IPS-NIHi7 (cell line): ENCODE measurements at regions not wholly inside any gene's neighbourhood (a gene's known extent, or its start where the extent isn't known, plus 50 kb on each side); places are given as distances from the start of the nearest gene placed in this dataset.
"Not testable (repeated sequence)": the region's sequence is repeated elsewhere in the genome, so short reads cannot be mapped to it uniquely, and the experiment has no call there.

ENCODE experiments used
- DNase-seq: peaks from one replicate; pipeline ENCODE4 v3.0.0; 2012; ENCODE audit warnings: mixed read lengths; ENCODE audit errors: extremely low spot score

- DNase-seq = no peak
These were observed 110.9 kb downstream of the FHIP1A start for GRCh38 chr4:151519728-151520415.

DNA sequence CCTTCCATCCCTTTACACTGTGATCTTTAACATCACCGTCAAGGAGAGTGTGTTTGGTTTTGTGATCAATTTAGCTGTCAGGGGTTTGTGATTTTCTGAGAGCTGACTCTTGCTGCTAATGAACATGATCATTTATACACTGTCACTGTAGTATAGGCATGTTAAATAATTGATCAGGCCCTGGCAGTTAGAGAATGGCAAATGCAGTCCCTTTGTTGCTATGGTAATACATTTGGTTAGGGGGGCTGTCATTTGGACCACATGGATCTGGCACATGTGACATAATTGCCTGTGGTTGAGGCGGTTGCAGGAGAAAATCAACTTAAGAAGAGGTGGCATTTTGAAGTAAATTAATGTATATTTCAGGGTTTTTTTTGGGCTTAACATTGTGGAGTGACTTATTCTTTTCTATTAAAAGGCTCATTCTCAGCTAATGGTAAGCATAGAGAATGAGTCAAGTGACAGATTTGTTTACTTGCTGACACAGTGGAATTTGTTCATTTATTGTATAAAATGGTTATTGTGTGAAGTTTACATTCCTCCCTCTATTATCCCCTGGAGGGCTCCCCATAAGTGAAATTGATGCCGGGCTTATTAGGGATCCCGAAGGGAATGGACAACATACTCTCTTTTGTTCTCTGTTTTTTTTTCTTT, 114.0 kb downstream of the FHIP1A start:
- DNase-seq = no peak

- DNase-seq = peak; percentile 52
These were observed 115.6 kb downstream of the FHIP1A start for GRCh38 chr4:151524610-151525009.

- DNase-seq = not testable (repeated sequence)
These were observed 117.5 kb downstream of the FHIP1A start for GRCh38 chr4:151526489-151526888.

GRCh38 chr4:151527699-151528098, 118.7 kb downstream of the FHIP1A start:
- no peak for DNase-seq

GRCh38 chr4:151529187-151529586, 120.2 kb downstream of the FHIP1A start:
- DNase-seq = no peak

DNA sequence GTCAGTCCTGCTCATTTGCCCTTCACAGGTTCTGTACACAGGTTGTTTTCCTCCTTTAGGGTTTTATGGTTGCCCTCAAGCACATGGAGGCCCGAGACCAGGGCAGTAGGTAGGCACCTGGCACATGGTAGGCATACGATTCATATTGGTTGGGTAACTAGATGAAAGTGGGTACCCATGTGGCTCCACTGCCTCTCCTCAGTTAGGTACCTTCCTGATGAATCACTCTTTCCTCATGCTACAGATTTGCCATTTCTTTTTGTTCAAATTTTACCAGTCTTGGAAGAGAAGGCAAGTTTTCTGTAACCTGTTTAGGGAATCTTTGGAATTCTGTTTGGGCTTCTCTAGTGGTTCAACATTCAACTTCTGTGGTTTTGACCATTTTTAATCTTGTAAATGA, 121.3 kb downstream of the FHIP1A start:
- no peak for DNase-seq

GRCh38 chr4:151530783-151531182, 121.8 kb downstream of the FHIP1A start:
- DNase-seq = no peak

GRCh38 chr4:151532001-151532708, 123.2 kb downstream of the FHIP1A start:
- no peak for DNase-seq

DNA sequence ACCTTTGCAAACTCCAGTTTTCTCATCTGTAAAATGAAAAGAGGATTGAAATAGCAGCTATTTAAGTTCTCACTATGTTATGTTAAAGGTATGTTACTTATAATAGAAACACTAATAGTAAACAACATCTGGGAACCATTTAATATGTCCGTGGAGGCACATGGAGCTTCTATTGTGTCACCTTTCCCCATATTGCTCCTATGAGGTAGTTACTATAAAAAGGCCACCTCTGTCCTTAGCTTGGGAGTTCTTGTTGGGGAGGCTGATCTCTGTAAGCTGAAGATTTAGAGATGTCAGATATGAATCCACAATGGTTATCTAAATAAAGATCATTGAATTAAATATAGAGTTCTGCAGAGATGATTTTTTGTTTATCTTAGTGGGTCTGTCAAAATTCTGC, 125.2 kb downstream of the FHIP1A start:
- no peak for DNase-seq

DNA sequence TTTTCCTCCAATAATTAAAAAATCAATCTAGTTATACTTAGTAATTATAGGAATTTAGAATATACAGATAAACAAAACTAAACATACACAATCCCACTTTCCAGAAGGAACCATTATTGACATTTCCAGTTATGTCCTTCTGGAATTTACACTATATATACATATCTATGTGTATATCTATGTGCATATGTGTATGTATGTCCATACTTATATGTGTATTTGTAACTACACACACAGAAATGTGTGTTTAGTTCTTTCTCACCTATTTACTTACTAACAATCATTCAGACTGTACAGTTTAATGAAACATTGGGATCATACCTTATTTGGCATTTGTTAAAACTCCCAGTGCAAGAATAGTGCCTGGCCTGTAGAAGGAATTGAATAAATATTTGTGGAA, 126.4 kb downstream of the FHIP1A start:
- DNase-seq = no peak

DNA sequence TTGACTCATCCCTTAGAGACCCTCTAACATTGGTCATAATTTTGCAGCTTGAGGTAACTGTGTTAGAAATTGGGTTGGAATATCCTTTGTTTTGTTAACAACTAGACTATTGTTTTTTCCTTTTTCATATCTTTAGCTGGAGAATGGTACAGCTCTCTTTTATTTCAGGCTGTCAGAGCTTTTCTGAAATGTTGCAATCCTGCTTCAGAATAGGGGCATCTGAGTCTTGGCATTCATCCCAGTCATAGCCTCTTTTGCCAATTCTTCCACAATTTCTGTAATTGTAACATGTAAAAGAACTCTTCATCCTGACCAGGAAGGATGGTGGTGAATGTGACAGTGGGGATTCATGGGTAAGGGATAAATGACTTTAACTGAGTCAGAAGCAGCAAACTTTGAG, 128.7 kb downstream of the FHIP1A start:
- no peak for DNase-seq

- DNase-seq = no peak
These were observed 130.0 kb downstream of the FHIP1A start for GRCh38 chr4:151538963-151539362.

GRCh38 chr4:151540728-151541388, 131.9 kb downstream of the FHIP1A start:
- no peak for DNase-seq

DNA sequence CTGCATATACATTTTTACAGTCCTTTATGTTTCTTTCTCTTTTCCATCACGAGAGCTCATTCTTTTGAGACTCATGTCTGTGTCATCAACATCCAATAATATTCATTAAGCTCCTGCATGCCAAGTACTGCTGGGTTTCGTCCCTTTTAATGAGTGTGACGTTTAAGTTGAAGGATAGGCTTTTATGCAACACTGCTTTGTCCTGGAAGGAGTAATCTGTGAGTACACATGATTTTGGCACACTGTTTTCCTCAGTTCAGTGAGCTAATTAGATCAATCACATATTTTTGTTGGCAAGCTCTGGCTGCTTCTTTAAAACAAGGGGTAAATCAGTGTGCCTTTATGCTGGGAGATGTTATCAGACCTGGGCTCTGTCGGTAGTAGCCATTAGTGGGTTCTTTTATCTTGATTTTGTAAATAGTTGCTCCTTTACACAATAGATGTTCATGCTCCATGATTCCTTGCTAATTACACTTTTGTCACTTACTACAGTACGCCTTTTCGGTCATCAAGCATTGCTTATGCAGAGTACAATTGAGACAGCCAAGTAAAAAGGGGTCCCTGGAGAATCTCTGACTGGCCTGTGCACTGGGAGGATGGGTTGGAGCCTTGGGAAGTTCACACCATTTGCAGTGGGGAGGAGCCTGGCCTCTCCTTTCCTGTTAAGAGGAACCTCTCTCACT, 132.6 kb downstream of the FHIP1A start:
- DNase-seq = no peak

DNA sequence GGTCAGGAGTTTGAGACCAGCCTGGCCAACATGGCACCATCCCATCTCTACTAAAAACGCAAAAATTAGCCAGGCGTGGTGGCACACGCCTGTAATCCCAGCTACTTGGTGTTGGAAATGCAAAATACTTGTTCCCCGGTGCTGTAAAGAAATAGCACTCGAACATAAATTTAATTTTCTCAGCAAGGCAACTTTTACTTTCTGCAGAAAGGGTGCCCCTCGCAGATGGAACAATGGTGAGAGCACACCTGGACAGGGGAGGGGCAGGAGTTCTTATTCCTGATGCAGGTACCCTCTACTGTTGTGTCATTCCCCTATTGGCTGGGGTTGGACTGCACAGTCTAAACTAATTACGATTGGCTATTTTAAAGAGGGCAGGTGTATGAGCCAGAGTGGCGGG, 139.7 kb downstream of the FHIP1A start:
- DNase-seq = no peak

DNA sequence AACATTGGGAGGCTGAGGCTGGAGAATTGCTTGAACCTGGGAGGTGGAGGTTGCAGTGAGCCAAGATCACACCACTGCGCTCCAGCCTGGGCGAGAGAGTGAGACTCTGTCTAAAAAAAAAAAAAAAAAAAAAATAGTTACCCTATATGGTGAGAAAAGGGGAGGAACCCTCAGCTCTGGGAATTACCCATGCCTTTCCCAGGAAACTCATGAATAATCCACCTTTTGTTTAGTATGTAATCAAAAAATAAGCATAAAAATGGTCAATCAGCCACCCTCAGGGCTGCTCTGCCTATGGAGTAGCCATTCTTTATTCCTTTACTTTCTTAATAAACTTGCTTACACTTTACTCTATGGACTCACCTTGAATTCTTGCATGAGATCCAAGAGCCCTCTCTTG, 140.4 kb downstream of the FHIP1A start:
- not testable (repeated sequence) for DNase-seq

DNA sequence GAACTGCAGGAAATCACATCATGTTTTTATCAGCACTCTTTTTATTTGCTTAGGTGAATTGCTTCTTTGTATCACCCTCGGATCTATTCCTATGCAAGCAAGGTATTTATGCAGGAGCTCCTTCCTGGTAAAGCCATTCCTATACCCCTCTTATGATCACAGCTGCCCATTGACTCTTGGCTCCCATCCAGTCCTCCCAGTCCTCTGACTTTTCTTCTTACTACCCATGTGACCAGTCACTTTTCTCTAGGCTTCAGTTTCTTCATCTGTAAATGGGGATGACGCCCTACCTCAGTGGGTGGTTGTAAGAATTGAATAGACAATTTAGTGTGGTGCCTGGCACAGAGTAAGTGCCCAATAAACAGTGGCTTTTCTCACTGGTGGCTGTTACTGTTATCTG, 144.9 kb downstream of the FHIP1A start:
- no peak for DNase-seq

- no peak for DNase-seq
These were observed 146.4 kb downstream of the FHIP1A start for GRCh38 chr4:151555151-151555945.

GRCh38 chr4:151558496-151559113, 149.6 kb downstream of the FHIP1A start:
- no peak for DNase-seq

GRCh38 chr4:151559595-151559994, 150.6 kb downstream of the FHIP1A start:
- no peak for DNase-seq
